Body of pancreas (tissue), 4 donors: ENCODE measurements at regions not wholly inside any gene's neighbourhood (a gene's known extent, or its start where the extent isn't known, plus 50 kb on each side); places are given as distances from the start of the nearest gene placed in this dataset.

ENCODE experiments used
- ATAC-seq: fragments of 150-250 bp; one replicate; pipeline ENCODE4 v1.9.1; 2016
- DNase-seq, 4 donors: peaks; one replicate each; pipeline ENCODE4 v3.0.0-alpha.2; 2019
- H3K27ac ChIP-seq, 4 donors: fragments of 200-600 bp; sonication (generic); 1 replicate in 3 of 4; 2 replicates in 1 of 4; pipeline versions ENCODE4 v1.5.1 to v1.6.1; 2016 to 2019; ENCODE audit warnings: mild to moderate bottlenecking in 1 of 4, mixed read lengths in 1 of 4, moderate library complexity in 1 of 4
- H3K27me3 ChIP-seq, 2 donors: fragments of 200-600 bp; sonication (generic); one replicate each; pipeline ENCODE4 v1.6.0; 2016; ENCODE audit warnings: mild to moderate bottlenecking in 1 of 2
- H3K36me3 ChIP-seq, 2 donors: fragments of 200-600 bp; sonication (generic); replicated peaks in 1 of 2; 2 replicates each; pipeline ENCODE4 v1.5.1; 2016; ENCODE audit warnings: low read depth in 2 of 2; ENCODE audit not compliant: insufficient read depth in 1 of 2
- H3K4me1 ChIP-seq: fragments of 200-600 bp; sonication (generic); one replicate; pipeline ENCODE4 v1.6.0; 2016
- H3K4me3 ChIP-seq, 2 donors: fragments of 200-600 bp; sonication (generic); 1 replicate in 1 of 2; 2 replicates in 1 of 2; pipeline ENCODE4 v1.5.1; 2016 to 2019
- H3K9me3 ChIP-seq, 3 donors: fragments of 200-600 bp; sonication (generic); 1 replicate in 2 of 3; 2 replicates in 1 of 3; pipeline ENCODE4 v1.5.1; 2016
- POLR2A ChIP-seq, 3 donors: fragments of 450-650 bp; IDR thresholded peaks; one replicate each; pipeline ENCODE4 v1.6.1; 2016; ENCODE audit warnings: antibody characterized with exemption in 3 of 3, mild to moderate bottlenecking in 2 of 3
- whole genome bisulfite sequencing, 2 donors: methylation state at CpG; one replicate each; pipeline ENCODE4 v1.1.5; 2017; 5-methylcytosine and 5-hydroxymethylcytosine counted together
- intact Hi-C: fragments of 100-400 bp; cut with DNase I; formaldehyde crosslinking; loops from one replicate; pipeline ENCODE4 v1.15.1; 2023
- TF ChIP-seq, protein P1 (sequence below), 7 experiments: fragments of 450-650 bp in 4 of 7; fragments of 200-600 bp in 3 of 7; sonication (generic) in 3 of 7; IDR thresholded peaks; one replicate each; pipeline ENCODE4 v1.5.1; 2016 to 2019; ENCODE audit warnings: antibody characterized with exemption in 7 of 7

DNA sequence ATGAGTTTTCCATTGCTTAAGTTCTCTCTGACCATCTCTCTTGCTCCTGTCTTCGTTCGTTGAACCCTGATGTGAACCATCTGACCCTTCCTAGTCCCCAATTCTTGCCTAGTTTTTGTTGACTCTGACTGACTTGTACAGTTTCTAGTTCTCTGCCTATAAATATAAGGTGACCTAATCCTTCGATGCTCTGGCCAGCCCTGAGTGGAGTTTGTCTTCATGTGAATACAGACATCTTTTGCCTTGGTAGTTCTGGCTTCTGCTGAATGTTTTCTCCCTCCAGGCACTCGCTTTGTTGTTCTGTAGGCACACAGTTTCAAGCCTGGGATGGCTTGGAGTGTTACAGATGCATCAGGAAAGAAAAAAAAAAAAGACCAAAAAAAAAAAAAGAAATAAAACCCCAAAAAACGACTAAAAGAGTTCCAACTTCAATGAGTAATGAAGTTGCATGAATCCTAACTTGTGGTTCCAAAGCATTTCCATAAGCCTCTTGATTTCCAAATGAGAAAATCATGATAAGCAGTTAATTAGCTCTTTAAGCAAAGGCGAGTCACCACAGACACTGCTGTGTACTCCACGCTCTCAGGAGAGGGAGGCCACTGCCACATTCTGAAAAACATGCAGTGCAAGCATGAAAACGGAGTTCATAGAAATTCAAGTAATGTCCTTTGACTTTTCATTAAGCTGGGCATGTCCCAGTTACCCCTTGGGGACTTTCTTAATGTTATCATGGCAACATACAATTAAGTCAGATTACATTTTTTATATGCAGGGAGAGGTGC lies 165.2 kb downstream of the TDRD15 start:
- H3K9me3 ChIP-seq = no peaks in the 10 kb centered on the region
- H3K4me3 ChIP-seq = no peak overlapping the region
- DNase-seq = no peak
- H3K4me1 ChIP-seq = no peaks in the 10 kb centered on the region
- no peaks in the 10 kb centered on the region for H3K27me3 ChIP-seq
- H3K36me3 ChIP-seq = no peaks in the 10 kb centered on the region
- H3K27ac ChIP-seq = no peak overlapping the region
- ATAC-seq = no peak
- intact Hi-C loops = no loop called here
- TF ChIP-seq, protein P1, sequence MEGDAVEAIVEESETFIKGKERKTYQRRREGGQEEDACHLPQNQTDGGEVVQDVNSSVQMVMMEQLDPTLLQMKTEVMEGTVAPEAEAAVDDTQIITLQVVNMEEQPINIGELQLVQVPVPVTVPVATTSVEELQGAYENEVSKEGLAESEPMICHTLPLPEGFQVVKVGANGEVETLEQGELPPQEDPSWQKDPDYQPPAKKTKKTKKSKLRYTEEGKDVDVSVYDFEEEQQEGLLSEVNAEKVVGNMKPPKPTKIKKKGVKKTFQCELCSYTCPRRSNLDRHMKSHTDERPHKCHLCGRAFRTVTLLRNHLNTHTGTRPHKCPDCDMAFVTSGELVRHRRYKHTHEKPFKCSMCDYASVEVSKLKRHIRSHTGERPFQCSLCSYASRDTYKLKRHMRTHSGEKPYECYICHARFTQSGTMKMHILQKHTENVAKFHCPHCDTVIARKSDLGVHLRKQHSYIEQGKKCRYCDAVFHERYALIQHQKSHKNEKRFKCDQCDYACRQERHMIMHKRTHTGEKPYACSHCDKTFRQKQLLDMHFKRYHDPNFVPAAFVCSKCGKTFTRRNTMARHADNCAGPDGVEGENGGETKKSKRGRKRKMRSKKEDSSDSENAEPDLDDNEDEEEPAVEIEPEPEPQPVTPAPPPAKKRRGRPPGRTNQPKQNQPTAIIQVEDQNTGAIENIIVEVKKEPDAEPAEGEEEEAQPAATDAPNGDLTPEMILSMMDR (IDR thresholded peaks at IDR 0.05) = no peak
- TF ChIP-seq POLR2A (IDR thresholded peaks at IDR 0.05) = no peak
- WGBS, 2 donors = 51 to 56% methylated on average over 8 of the region's 8 CpGs

DNA sequence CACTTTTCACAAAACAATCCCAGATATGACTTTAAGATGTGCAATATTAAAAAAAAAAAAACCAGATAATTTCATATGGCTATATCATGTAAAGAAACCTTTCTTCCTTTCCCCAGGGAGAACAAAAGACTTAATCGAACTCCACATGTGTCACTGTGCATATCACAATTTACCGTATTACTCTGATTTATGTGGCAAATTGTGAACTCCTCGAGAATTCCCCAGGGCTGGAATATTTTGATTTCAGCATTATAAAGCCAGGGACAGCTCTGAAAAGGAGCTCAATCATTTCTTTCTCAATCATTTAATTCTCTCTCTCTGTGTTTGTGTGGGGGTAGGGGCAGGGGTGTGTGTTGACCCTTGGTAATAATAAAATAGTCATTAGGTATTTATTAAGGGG lies 165.8 kb downstream of the TDRD15 start:
- TF ChIP-seq, protein P1 (IDR thresholded peaks at IDR 0.05) = no peak
- no peak for TF ChIP-seq POLR2A (IDR thresholded peaks at IDR 0.05)
- ATAC-seq = no peak
- Histone ChIP-seq H3K27me3 (no peaks in the 10 kb centered on the region), H3K4me3 (no peak overlapping the region), H3K36me3 (no peaks in the 10 kb centered on the region), H3K9me3 (no peaks in the 10 kb centered on the region), H3K27ac (no peak overlapping the region), H3K4me1 (no peaks in the 10 kb centered on the region)
- DNase-seq = no peak
- intact Hi-C loops = no loop called here
- WGBS, 2 donors = 37 to 39% methylated on average over 3 of the region's 3 CpGs

DNA sequence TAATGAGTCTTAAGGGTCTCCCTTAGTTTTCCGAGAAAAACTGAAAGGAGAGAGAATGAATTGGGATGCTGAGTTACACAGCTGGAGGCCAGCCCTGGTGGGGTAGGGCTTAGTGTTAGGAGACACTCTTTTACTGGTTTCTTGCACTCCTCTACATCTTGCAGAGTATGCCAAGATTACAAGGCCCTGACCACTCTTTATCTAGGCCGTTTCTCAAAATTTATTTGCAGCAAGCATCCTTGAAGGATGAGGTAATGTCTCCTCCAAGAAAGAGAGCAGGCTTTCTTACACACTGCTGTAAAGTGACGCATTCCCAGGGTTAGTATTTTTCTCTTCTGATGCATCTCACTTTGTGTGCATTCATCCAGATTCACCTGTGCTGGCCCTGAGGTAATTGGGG lies 166.2 kb downstream of the TDRD15 start:
- no peak overlapping the region for H3K27ac ChIP-seq

GRCh38 chr2:21291426-21291825 lies 167.7 kb downstream of the TDRD15 start:
- Histone ChIP-seq H3K27me3 (no peaks in the 10 kb centered on the region), H3K4me1 (no peaks in the 10 kb centered on the region), H3K27ac (no peak overlapping the region), H3K4me3 (no peak overlapping the region), H3K36me3 (no peaks in the 10 kb centered on the region), H3K9me3 (no peaks in the 10 kb centered on the region)
- WGBS, 2 donors = 37 to 52% methylated on average over 1 of the region's 1 CpG
- intact Hi-C loops = no loop called here
- TF ChIP-seq, protein P1 (IDR thresholded peaks at IDR 0.05) = no peak
- TF ChIP-seq POLR2A (IDR thresholded peaks at IDR 0.05) = no peak
- no peak for ATAC-seq
- DNase-seq = no peak

More for the DNA sequence above, 166.2 kb downstream of the TDRD15 start:
- WGBS, 2 donors = 41 to 45% methylated on average over 3 of the region's 3 CpGs
- intact Hi-C loops = no loop called here
- H3K9me3 ChIP-seq = no peaks in the 10 kb centered on the region
- no peak for DNase-seq
- H3K4me3 ChIP-seq = no peak overlapping the region
- no peaks in the 10 kb centered on the region for H3K36me3 ChIP-seq
- no peaks in the 10 kb centered on the region for H3K4me1 ChIP-seq
- ATAC-seq = no peak
- no peaks in the 10 kb centered on the region for H3K27me3 ChIP-seq
- TF ChIP-seq POLR2A (IDR thresholded peaks at IDR 0.05) = no peak
- TF ChIP-seq, protein P1 (IDR thresholded peaks at IDR 0.05) = no peak

DNA sequence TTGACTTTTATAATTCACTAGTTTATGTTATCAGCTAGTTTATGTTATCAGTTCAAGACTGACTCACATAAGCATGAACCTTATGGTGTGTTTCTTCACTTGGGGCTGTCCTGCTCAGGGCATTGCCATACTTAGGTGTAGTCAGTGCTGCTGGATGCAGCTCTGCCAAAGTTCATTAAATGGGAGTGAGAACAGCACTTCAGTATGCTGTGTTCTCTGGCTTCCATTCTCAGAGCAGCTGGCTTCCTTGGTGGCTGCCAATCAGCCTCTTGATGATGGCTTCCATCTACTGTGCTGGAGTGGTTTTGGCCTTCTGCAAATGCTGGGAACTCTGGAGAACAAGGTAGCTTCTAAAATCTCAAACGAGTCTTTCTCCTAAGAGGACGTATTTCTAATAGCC lies 170.7 kb downstream of the TDRD15 start:
- H3K36me3 ChIP-seq = no peaks in the 10 kb centered on the region
- no peaks in the 10 kb centered on the region for H3K9me3 ChIP-seq
- 46 to 58% methylated on average over 2 of the region's 2 CpGs for WGBS, 2 donors
- ATAC-seq = no peak
- H3K4me3 ChIP-seq = no peak overlapping the region
- TF ChIP-seq, protein P1 (IDR thresholded peaks at IDR 0.05) = no peak
- TF ChIP-seq POLR2A (IDR thresholded peaks at IDR 0.05) = no peak
- H3K4me1 ChIP-seq = no peaks in the 10 kb centered on the region
- H3K27me3 ChIP-seq = no peaks in the 10 kb centered on the region
- no peak for DNase-seq
- intact Hi-C loops = no loop called here
- no peak overlapping the region for H3K27ac ChIP-seq
